CD4-positive, CD25-positive, alpha-beta regulatory T cell (primary cell): ENCODE measurements at regions not wholly inside any gene's neighbourhood (a gene's known extent, or its start where the extent isn't known, plus 50 kb on each side); places are given as distances from the start of the nearest gene placed in this dataset.

Source experiments
- ATAC-seq, 2 donors: fragments of 150-1000 bp; cut with Tn5 transposase; one replicate each; pipeline ENCODE4 v1.10.0; 2021; ENCODE audit warnings: low read depth in 2 of 2, moderate number of reproducible peaks in 2 of 2, moderate library complexity in 1 of 2
- DNase-seq, 3 donors: peaks; one replicate each; pipeline versions ENCODE4 v3.0.0 to v3.0.0-alpha.2; 2012 to 2022; ENCODE audit warnings: mixed read lengths in 1 of 3
- H3K27ac ChIP-seq: one replicate; pipeline ENCODE4 v1.7.0; 2013; ENCODE audit warnings: mild to moderate bottlenecking, low read length; ENCODE audit not compliant: insufficient read depth, poor library complexity, severe bottlenecking
- H3K27me3 ChIP-seq: one replicate; pipeline ENCODE4 v1.7.0; 2013; ENCODE audit warnings: low read length; ENCODE audit not compliant: control insufficient read depth, insufficient read depth
- H3K36me3 ChIP-seq: one replicate; pipeline ENCODE4 v1.7.0; 2013; ENCODE audit warnings: mild to moderate bottlenecking, low read length, moderate library complexity; ENCODE audit not compliant: control insufficient read depth, insufficient read depth
- H3K4me1 ChIP-seq: 2 replicates; pipeline ENCODE4 v1.7.0; 2013; ENCODE audit warnings: mild to moderate bottlenecking, low read length; ENCODE audit not compliant: insufficient read depth, control insufficient read depth, poor library complexity, severe bottlenecking
- H3K4me3 ChIP-seq: one replicate; pipeline ENCODE4 v1.7.0; 2013; ENCODE audit warnings: low read depth, mild to moderate bottlenecking, low read length, moderate library complexity
- H3K9me3 ChIP-seq, 2 experiments: 1 replicate in 1 of 2; 2 replicates in 1 of 2; pipeline ENCODE4 v1.7.0; 2013; ENCODE audit warnings: low read length in 2 of 2, mild to moderate bottlenecking in 1 of 2, moderate library complexity in 1 of 2; ENCODE audit not compliant: control insufficient read depth in 2 of 2
- H3K27ac Mint-ChIP-seq, 3 donors: one replicate each; pipeline ENCODE4 v1.8.0; 2020 to 2022; ENCODE audit warnings: mild to moderate bottlenecking in 3 of 3, mixed read lengths in 3 of 3, moderate library complexity in 2 of 3
- H3K27me3 Mint-ChIP-seq: one replicate; pipeline ENCODE4 v1.8.0; 2022; ENCODE audit warnings: mild to moderate bottlenecking, mixed read lengths
- H3K36me3 Mint-ChIP-seq: one replicate; pipeline ENCODE4 v1.8.0; 2020; ENCODE audit warnings: mixed read lengths
- H3K4me1 Mint-ChIP-seq, 4 donors: one replicate each; pipeline ENCODE4 v1.8.0; 2020 to 2022; ENCODE audit warnings: mixed read lengths in 4 of 4, mild to moderate bottlenecking in 1 of 4
- H3K4me3 Mint-ChIP-seq, 4 donors: one replicate each; pipeline ENCODE4 v1.8.0; 2020 to 2022; ENCODE audit warnings: mild to moderate bottlenecking in 4 of 4, mixed read lengths in 4 of 4, moderate library complexity in 3 of 4
- H3K9me3 Mint-ChIP-seq, 7 donors: one replicate each; pipeline ENCODE4 v1.8.0; 2020 to 2022; ENCODE audit warnings: mixed read lengths in 7 of 7, mild to moderate bottlenecking in 3 of 7, moderate library complexity in 2 of 7

DNA sequence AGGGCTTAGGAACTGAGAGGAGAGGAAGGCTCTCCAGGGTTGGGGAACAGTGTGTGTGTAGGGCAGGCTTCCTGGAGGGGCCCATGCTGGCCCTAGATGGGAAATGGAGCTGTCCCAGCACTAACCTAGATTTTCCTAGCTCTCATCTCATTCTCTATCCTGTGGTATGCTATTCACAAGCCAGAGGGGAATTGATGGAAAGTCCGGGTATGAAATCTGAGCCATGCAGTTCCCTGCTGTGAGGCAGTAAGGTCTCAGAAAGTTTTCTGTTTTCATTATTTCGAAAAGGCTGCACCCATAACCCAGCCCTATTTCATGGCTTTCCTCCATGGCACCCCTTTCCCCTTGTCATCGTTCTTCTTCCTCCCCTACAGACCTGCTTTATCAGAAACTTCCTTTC is 220.3 kb downstream of the RPS24 start:
- Histone ChIP-seq H3K27me3 (no peaks in the 10 kb centered on the region), H3K4me1 (peaks cover 6% of the 10 kb centered on the region), H3K36me3 (no peaks in the 10 kb centered on the region), H3K9me3 (no peaks in the 10 kb centered on the region), H3K4me3 (no peak overlapping the region), H3K27ac (no peak overlapping the region)
- Mint-ChIP-seq H3K9me3 (peaks cover 0 to 2% (median 0%) of the 10 kb centered on the region in 7 donors), H3K36me3 (no peaks in the 10 kb centered on the region), H3K4me3 (no peak overlapping the region), H3K27me3 (peaks cover 4% of the 10 kb centered on the region), H3K27ac (no peak overlapping the region), H3K4me1 (peaks cover 5 to 15% (median 6%) of the 10 kb centered on the region in 4 donors)
- no peak for ATAC-seq
- DNase-seq = no peak

GRCh38 chr10:78255214-78255613 is 221.6 kb downstream of the RPS24 start:
- no peaks in the 10 kb centered on the region for H3K36me3 Mint-ChIP-seq
- peaks cover 3% of the 10 kb centered on the region for H3K4me1 ChIP-seq

DNA sequence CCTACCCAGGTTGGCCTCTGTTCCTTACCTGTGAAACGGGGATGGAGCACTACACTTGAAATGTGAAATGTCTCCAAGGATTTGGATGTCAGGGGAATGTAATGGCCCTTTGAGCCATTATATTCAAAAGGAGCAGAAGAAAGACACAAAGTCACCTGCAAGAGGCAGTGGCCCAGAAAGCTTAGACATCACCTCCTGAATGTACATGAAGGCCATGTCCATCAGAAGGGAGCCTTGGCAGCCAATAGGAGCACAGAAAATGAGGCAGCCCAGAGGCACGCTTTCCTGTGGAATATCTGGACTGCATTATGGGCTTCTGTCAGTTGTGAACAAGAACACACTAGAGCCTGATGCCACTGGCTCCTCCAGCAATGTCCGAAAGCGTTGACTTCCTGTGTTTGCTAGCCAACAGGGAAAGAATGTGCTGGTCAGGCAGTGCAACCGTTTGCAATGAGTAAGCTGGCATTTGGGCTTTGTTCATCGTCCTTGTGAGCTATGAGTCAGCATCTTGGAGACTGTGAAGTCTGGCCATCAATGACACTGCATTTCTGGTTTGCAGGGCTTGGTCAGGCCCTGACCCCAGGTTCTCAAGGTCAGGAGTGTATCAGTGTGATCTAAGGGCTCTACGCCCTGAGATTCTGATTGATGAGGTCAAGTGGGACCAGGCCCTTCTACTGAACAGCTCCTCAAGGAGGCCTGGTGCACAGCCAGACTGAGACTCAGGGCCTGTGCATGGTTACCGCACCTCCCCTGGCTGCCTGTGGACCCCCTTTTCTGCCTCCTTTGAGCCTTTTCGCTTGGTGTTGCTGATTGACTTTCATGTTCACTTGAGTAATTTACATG is 222.4 kb downstream of the RPS24 start:
- H3K4me1 Mint-ChIP-seq = no peaks in the 10 kb centered on the region
- DNase-seq (no peak), ATAC-seq (peak in 1 of 2 donors; percentile 28)
- no peaks in the 10 kb centered on the region for H3K36me3 Mint-ChIP-seq
- Histone ChIP-seq H3K27ac (no peak overlapping the region), H3K9me3 (no peaks in the 10 kb centered on the region), H3K27me3 (no peaks in the 10 kb centered on the region), H3K4me1 (no peaks in the 10 kb centered on the region), H3K4me3 (no peak overlapping the region), H3K36me3 (no peaks in the 10 kb centered on the region)
- H3K27me3 Mint-ChIP-seq = peaks cover 4% of the 10 kb centered on the region
- H3K4me3 Mint-ChIP-seq = no peak overlapping the region
- no peak overlapping the region for H3K27ac Mint-ChIP-seq
- peaks cover 0 to 4% (median 0%) of the 10 kb centered on the region in 7 donors for H3K9me3 Mint-ChIP-seq

More at GRCh38 chr10:78255214-78255613, 221.6 kb downstream of the RPS24 start:
- H3K27me3 ChIP-seq = no peaks in the 10 kb centered on the region
- Mint-ChIP-seq H3K27ac (no peak overlapping the region), H3K4me1 (peaks cover 0 to 5% (median 4%) of the 10 kb centered on the region in 4 donors), H3K4me3 (no peak overlapping the region), H3K9me3 (peaks cover 0 to 2% (median 0%) of the 10 kb centered on the region in 7 donors), H3K27me3 (peaks cover 4% of the 10 kb centered on the region)
- DNase-seq (no peak), ATAC-seq (no peak)
- H3K9me3 ChIP-seq = no peaks in the 10 kb centered on the region
- H3K4me3 ChIP-seq = no peak overlapping the region
- H3K27ac ChIP-seq = no peak overlapping the region
- H3K36me3 ChIP-seq = no peaks in the 10 kb centered on the region

GRCh38 chr10:78258323-78259030 is 224.8 kb downstream of the RPS24 start:
- H3K9me3 ChIP-seq = no peaks in the 10 kb centered on the region
- ATAC-seq (no peak), DNase-seq (no peak)
- H3K27ac ChIP-seq = no peak overlapping the region
- Mint-ChIP-seq H3K27ac (no peak overlapping the region), H3K27me3 (peaks cover 4% of the 10 kb centered on the region), H3K9me3 (peaks cover 0 to 4% (median 0%) of the 10 kb centered on the region in 7 donors), H3K36me3 (no peaks in the 10 kb centered on the region), H3K4me3 (no peak overlapping the region), H3K4me1 (no peaks in the 10 kb centered on the region)
- H3K4me1 ChIP-seq = no peaks in the 10 kb centered on the region
- no peaks in the 10 kb centered on the region for H3K27me3 ChIP-seq
- no peak overlapping the region for H3K4me3 ChIP-seq
- H3K36me3 ChIP-seq = no peaks in the 10 kb centered on the region

GRCh38 chr10:78259391-78259790 is 225.7 kb downstream of the RPS24 start:
- no peak overlapping the region for H3K4me3 ChIP-seq
- no peaks in the 10 kb centered on the region for H3K4me1 ChIP-seq
- H3K36me3 Mint-ChIP-seq = no peaks in the 10 kb centered on the region
- no peaks in the 10 kb centered on the region for H3K4me1 Mint-ChIP-seq
- H3K27me3 Mint-ChIP-seq = peaks cover 4% of the 10 kb centered on the region
- H3K9me3 ChIP-seq = no peaks in the 10 kb centered on the region
- H3K27me3 ChIP-seq = no peaks in the 10 kb centered on the region
- DNase-seq (no peak), ATAC-seq (no peak)
- H3K27ac Mint-ChIP-seq = no peak overlapping the region
- no peak overlapping the region for H3K4me3 Mint-ChIP-seq
- H3K36me3 ChIP-seq = no peaks in the 10 kb centered on the region
- no peak overlapping the region for H3K27ac ChIP-seq
- peaks cover 0 to 4% (median 0%) of the 10 kb centered on the region in 7 donors for H3K9me3 Mint-ChIP-seq

DNA sequence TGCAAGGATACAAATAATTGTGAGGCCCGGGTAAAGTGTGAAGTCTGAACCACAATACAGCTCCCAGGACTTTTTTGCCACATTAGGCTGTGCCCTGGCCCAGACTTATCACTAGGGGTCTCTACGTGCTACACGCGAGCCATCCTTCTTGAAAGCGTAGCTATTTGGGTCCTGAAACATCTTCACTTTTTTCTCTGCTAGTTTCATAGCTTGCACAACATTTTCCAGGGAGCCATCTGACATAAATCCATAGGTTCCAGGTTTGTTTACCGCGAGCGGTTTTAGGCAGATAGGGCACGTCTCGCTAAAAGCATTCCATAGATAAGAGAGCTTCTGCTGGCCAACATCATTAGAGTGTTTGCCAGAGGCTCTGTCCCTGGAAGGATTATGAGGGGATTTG is 226.5 kb downstream of the RPS24 start:
- ATAC-seq (no peak), DNase-seq (no peak)
- Mint-ChIP-seq H3K4me3 (no peak overlapping the region), H3K27me3 (no peaks in the 10 kb centered on the region), H3K27ac (no peak overlapping the region), H3K36me3 (no peaks in the 10 kb centered on the region), H3K4me1 (no peaks in the 10 kb centered on the region), H3K9me3 (peaks cover 0 to 4% (median 0%) of the 10 kb centered on the region in 7 donors)
- Histone ChIP-seq H3K27ac (no peak overlapping the region), H3K4me3 (no peak overlapping the region), H3K36me3 (no peaks in the 10 kb centered on the region), H3K4me1 (no peaks in the 10 kb centered on the region), H3K9me3 (no peaks in the 10 kb centered on the region), H3K27me3 (no peaks in the 10 kb centered on the region)

DNA sequence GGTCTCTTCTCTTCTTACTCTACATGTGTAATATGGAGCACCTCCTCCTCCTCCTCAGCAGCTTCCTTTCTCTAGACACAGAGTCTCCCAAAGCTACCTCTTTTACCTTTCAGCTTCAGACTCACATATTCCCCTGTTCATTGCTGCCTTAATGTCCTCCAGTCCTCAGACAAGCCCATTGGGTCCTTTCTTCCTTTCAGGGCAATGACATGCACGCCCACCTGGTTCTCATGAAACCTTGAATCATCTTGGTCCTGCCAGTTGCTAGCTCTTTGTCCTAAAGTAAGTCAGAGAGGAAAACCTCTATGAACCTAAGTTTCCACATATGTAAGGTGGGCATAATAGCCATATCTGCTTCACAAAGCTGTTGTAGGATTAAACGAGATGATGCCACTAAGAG is 227.0 kb downstream of the RPS24 start:
- H3K4me1 ChIP-seq = no peaks in the 10 kb centered on the region
- H3K27me3 ChIP-seq = no peaks in the 10 kb centered on the region
- H3K27ac Mint-ChIP-seq = no peak overlapping the region
- no peaks in the 10 kb centered on the region for H3K36me3 ChIP-seq
- no peak overlapping the region for H3K4me3 Mint-ChIP-seq
- ATAC-seq (no peak), DNase-seq (no peak)
- peaks cover 1% of the 10 kb centered on the region for H3K27me3 Mint-ChIP-seq
- no peak overlapping the region for H3K4me3 ChIP-seq
- H3K27ac ChIP-seq = no peak overlapping the region
- no peaks in the 10 kb centered on the region for H3K9me3 ChIP-seq
- no peaks in the 10 kb centered on the region for H3K4me1 Mint-ChIP-seq
- H3K9me3 Mint-ChIP-seq = peaks cover 0 to 4% (median 0%) of the 10 kb centered on the region in 7 donors
- no peaks in the 10 kb centered on the region for H3K36me3 Mint-ChIP-seq
